HepG2 (cell line): ENCODE measurements at regions not wholly inside any gene's neighbourhood (a gene's known extent, or its start where the extent isn't known, plus 50 kb on each side); places are given as distances from the start of the nearest gene placed in this dataset.

Source experiments
- ATAD3A ChIP-seq: sonication (generic); formaldehyde crosslinking; IDR thresholded peaks from 2 replicates; pipeline ENCODE4 v1.4.0; 2020; ENCODE audit warnings: missing genetic modification reagents
- CEBPZ ChIP-seq: IDR thresholded peaks from 2 replicates; pipeline ENCODE4 v1.6.1; 2012; ENCODE audit warnings: low read length, improper control_type of control experiment
- ETV5 ChIP-seq: IDR thresholded peaks from 2 replicates; pipeline ENCODE4 v1.6.1; 2018; ENCODE audit warnings: missing biosample characterization, missing genetic modification reagents, inconsistent platforms, borderline replicate concordance
- KLF12 ChIP-seq: sonication (generic); formaldehyde crosslinking; IDR thresholded peaks from 2 replicates; pipeline ENCODE4 v1.4.0; 2020; ENCODE audit warnings: missing genetic modification reagents, borderline replicate concordance
- MAFK ChIP-seq, 2 experiments: IDR thresholded peaks in 1 of 2; conservative IDR thresholded peaks in 1 of 2; 2 replicates each; pipeline ENCODE4 v1.6.1; 2011; ENCODE audit warnings: improper control_type of control experiment in 2 of 2, low read length in 2 of 2
- ZNF292 ChIP-seq: sonication (generic); formaldehyde crosslinking; IDR thresholded peaks from 2 replicates; pipeline ENCODE4 v1.8.1; 2022; ENCODE audit warnings: mild to moderate bottlenecking, low read depth, missing genetic modification reagents, borderline replicate concordance
- ZNF576 ChIP-seq: sonication (generic); formaldehyde crosslinking; IDR thresholded peaks from 2 replicates; pipeline ENCODE4 v1.4.0; 2020; ENCODE audit warnings: mild to moderate bottlenecking, missing genetic modification reagents

GRCh38 chr4:46674326-46674725, 234.7 kb downstream of the COX7B2 start:
- no peak for TF ChIP-seq MAFK (conservative IDR thresholded peaks at IDR 0.05 in 1 of 2, IDR thresholded peaks at IDR 0.05 in 1 of 2; ENCODE audit: low read length in 2 of 2)
- TF ChIP-seq ETV5 (CRISPR knock-in tag): no peak
- no peak for TF ChIP-seq ZNF576 (CRISPR knock-in tag)
- no peak for TF ChIP-seq ATAD3A (CRISPR knock-in tag)
- no peak for TF ChIP-seq CEBPZ
- no peak for TF ChIP-seq KLF12
- TF ChIP-seq ZNF292 (CRISPR knock-in tag): no peak
